Lower leg skin (tissue), 4 donors: ENCODE measurements at regions not wholly inside any gene's neighbourhood (a gene's known extent, or its start where the extent isn't known, plus 50 kb on each side); places are given as distances from the start of the nearest gene placed in this dataset.
"Not testable (repeated sequence)": the region's sequence is repeated elsewhere in the genome, so short reads cannot be mapped to it uniquely, and the experiment has no call there.

ENCODE experiments used
- DNase-seq, 2 donors: peaks; one replicate each; pipeline ENCODE4 v3.0.0-alpha.2; 2019; ENCODE audit warnings: low spot score in 2 of 2
- H3K4me3 ChIP-seq: fragments of 200-600 bp; sonication (generic); 2 replicates; pipeline ENCODE4 v1.5.1; 2017; ENCODE audit warnings: mild to moderate bottlenecking, low read depth; ENCODE audit not compliant: poor library complexity, severe bottlenecking
- CTCF ChIP-seq, 3 donors: fragments of 450-650 bp; IDR thresholded peaks; one replicate each; pipeline ENCODE4 v1.5.1; 2016; ENCODE audit warnings: antibody characterized with exemption in 3 of 3, mild to moderate bottlenecking in 3 of 3, moderate library complexity in 2 of 3
- POLR2A ChIP-seq, 2 donors: fragments of 450-650 bp; IDR thresholded peaks; one replicate each; pipeline ENCODE4 v1.6.1; 2016 to 2017; ENCODE audit warnings: antibody characterized with exemption in 2 of 2, mild to moderate bottlenecking in 1 of 2, moderate library complexity in 1 of 2
- WGBS, 2 donors: methylation state at CpG; one replicate each; pipeline ENCODE4 v1.1.5; 2018; 5-methylcytosine and 5-hydroxymethylcytosine counted together
- intact Hi-C: fragments of 100-400 bp; cut with DNase I; formaldehyde crosslinking; loops from one replicate; pipeline ENCODE4 v1.15.0; 2023; ENCODE audit warnings: low total_unique reads

DNA sequence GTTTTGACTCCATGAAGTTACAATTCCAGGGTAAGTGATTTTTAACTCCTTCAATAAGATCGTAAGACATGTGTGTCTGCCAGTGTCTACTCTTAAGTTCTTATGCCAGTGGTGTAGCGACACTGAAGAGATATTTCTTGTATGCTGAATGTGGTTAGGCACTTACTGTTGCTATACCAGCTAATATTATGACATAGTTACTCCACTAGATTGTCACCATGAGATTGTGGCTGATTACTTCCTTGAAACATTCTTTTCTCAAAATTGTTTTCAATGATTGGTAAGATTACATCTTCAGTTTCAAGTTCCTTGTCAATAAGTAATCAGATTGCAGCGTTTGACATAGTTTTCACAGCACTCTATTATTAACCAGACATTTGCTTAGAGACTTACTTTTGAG is 60.6 kb upstream of the PAGE5 start:
- TF ChIP-seq POLR2A (IDR thresholded peaks at IDR 0.05) = no peak
- TF ChIP-seq CTCF (IDR thresholded peaks at IDR 0.05) = no peak
- WGBS, 2 donors = 46 to 58% methylated on average over 3 of the region's 3 CpGs
- intact Hi-C loops = no loop called here

DNA sequence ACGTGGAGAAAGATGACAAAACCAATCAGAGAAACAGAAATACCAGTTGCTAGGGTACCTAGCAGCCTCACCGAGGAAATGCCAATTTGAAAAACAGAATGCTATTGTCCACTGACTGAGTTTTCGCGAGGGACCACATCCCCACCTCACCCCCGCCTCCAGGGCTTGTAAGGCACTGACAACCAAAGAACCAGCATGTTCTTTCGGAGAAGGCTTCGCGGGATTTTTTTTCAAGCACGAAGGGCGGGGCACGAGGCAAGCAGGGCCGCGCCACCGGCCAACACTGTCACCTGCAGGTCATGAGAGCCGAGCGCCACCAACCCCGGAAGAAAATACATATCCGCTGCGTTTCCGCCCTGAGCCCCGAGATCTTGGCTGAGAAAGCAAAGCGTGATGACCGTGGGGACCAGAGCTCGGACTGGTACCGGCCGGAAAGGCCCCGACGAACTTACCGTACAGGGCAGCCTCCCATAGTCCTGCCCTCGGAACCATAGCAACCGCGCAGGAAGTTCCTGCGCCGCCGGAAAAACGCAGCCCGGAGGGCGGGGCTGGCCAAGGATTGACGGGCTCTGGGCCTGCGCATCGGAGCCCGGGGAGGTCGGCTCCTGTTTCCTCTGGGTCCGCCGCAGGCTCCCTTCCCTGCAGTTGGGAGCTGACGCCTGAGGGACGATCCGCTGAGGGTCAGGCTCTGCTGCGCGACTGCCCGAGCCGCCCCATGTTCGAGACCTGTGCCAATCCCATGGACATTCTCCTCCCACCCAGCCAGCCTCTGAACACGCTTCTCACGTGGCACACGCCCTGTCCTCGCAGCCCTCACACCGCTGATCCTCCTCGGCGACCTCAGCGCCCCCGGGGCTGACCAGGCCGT is 59.2 kb upstream of the PAGE5 start:
- intact Hi-C loops = no loop called here
- WGBS, 2 donors = 0 to 41% methylated on average over 21 to 44 of the region's 63 CpGs
- DNase-seq = peak; percentile 88 to 97
- H3K4me3 ChIP-seq = peak overlapping the region; percentile 36
- TF ChIP-seq POLR2A (IDR thresholded peaks at IDR 0.05) = peak in 1 of 2 donors; percentile 20
- TF ChIP-seq CTCF (IDR thresholded peaks at IDR 0.05) = no peak

More for the DNA sequence above, 60.6 kb upstream of the PAGE5 start:
- no peak for DNase-seq
- no peak overlapping the region for H3K4me3 ChIP-seq

DNA sequence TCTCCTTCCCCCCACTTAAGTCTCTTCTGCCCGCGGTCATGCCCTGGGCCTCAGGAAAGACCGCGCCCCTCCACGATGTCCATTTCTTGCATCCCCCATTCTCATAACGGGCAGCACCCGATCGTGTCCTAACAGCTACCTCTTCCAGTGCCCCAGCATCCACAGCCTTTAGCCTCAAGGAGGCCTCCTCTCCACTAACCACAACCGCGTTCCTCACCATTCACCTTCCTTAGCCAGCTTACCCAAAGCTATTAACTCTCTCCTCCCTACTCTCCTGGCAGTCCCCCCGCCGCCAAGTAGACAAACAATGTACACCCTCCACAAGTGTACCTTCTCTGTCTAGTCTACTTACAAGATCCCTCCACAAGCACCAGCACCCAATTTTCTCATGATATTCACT is 58.6 kb upstream of the PAGE5 start:
- no peak for DNase-seq
- peak overlapping the region; percentile 36 for H3K4me3 ChIP-seq
- intact Hi-C loops = no loop called here
- 8 to 56% methylated on average over 12 of the region's 12 CpGs for WGBS, 2 donors
- TF ChIP-seq POLR2A (IDR thresholded peaks at IDR 0.05) (no peak), CTCF (IDR thresholded peaks at IDR 0.05) (no peak)

GRCh38 chrX:55163171-55163570 is 57.0 kb upstream of the PAGE5 start:
- intact Hi-C loops = no loop called here
- no peak for DNase-seq
- WGBS, 2 donors = 75 to 96% methylated on average over 3 of the region's 3 CpGs
- TF ChIP-seq CTCF (IDR thresholded peaks at IDR 0.05) = no peak
- no peak for TF ChIP-seq POLR2A (IDR thresholded peaks at IDR 0.05)
- H3K4me3 ChIP-seq = no peak overlapping the region

DNA sequence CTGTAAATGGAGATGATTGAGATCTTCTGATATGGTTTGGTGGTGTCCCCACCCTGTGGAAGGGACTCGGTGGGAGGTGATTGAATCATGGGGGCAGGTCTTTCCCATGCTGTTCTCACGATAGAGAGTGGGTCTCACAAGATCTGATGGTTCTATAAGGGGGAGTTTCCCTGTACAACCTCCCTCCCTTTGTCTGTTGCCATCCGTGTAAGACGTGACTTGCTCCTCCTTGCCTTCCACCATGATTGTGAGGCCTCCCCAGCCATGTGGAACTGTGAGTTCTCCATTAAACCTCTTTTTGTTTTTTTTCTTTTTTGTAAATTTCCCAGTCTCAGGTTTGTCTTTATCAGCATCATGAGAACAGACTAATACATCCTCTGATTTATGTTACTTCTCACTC is 55.1 kb upstream of the PAGE5 start:
- not testable (repeated sequence) for DNase-seq, H3K4me3 ChIP-seq

GRCh38 chrX:55167124-55167803 is 52.9 kb upstream of the PAGE5 start:
- WGBS, 2 donors = 70 to 80% methylated on average over 3 of the region's 3 CpGs
- TF ChIP-seq POLR2A (IDR thresholded peaks at IDR 0.05) (no peak), CTCF (IDR thresholded peaks at IDR 0.05) (no peak)
- intact Hi-C loops = no loop called here
- H3K4me3 ChIP-seq = no peak overlapping the region
- DNase-seq = no peak

More for the DNA sequence above, 55.1 kb upstream of the PAGE5 start:
- WGBS, 2 donors = 59 to 75% methylated on average over 4 of the region's 4 CpGs
- intact Hi-C loops = not testable (repeated sequence)
